B cell (primary cell): ENCODE measurements at regions not wholly inside any gene's neighbourhood (a gene's known extent, or its start where the extent isn't known, plus 50 kb on each side); places are given as distances from the start of the nearest gene placed in this dataset.

Experiments used
- EZH2 ChIP-seq: IDR thresholded peaks from 2 replicates; pipeline ENCODE4 v1.6.1; 2012; ENCODE audit warnings: borderline replicate concordance, low read depth, mild to moderate bottlenecking, moderate library complexity, low read length; ENCODE audit not compliant: insufficient read depth, poor library complexity, severe bottlenecking
- TF ChIP-seq, protein P1 (sequence below): fragments of 200-600 bp; IDR thresholded peaks from one replicate; pipeline ENCODE4 v1.8.0; 2022; ENCODE audit warnings: antibody characterized with exemption, mild to moderate bottlenecking

GRCh38 chr5:8940934-8941333 lies 604.9 kb downstream of the SEMA5A start:
- TF ChIP-seq, protein P1, sequence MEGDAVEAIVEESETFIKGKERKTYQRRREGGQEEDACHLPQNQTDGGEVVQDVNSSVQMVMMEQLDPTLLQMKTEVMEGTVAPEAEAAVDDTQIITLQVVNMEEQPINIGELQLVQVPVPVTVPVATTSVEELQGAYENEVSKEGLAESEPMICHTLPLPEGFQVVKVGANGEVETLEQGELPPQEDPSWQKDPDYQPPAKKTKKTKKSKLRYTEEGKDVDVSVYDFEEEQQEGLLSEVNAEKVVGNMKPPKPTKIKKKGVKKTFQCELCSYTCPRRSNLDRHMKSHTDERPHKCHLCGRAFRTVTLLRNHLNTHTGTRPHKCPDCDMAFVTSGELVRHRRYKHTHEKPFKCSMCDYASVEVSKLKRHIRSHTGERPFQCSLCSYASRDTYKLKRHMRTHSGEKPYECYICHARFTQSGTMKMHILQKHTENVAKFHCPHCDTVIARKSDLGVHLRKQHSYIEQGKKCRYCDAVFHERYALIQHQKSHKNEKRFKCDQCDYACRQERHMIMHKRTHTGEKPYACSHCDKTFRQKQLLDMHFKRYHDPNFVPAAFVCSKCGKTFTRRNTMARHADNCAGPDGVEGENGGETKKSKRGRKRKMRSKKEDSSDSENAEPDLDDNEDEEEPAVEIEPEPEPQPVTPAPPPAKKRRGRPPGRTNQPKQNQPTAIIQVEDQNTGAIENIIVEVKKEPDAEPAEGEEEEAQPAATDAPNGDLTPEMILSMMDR = no peak
- no peak for TF ChIP-seq EZH2
